IMR-90 (cell line): ENCODE measurements at regions not wholly inside any gene's neighbourhood (a gene's known extent, or its start where the extent isn't known, plus 50 kb on each side); places are given as distances from the start of the nearest gene placed in this dataset.

Experiments used
- BHLHE40 ChIP-seq: fragments of 150-350 bp; IDR thresholded peaks from 2 replicates; pipeline ENCODE4 v1.6.1; 2016; ENCODE audit warnings: mild to moderate bottlenecking, low read depth, low read length
- CHD1 ChIP-seq: IDR thresholded peaks from 2 replicates; pipeline ENCODE4 v1.6.1; 2012; ENCODE audit warnings: low read depth, low read length, improper control_type of control experiment
- ELK1 ChIP-seq: fragments of 150-350 bp; IDR thresholded peaks from 2 replicates; pipeline ENCODE4 v1.6.1; 2016; ENCODE audit warnings: low read depth, mild to moderate bottlenecking, low read length, moderate library complexity, borderline replicate concordance
- MXI1 ChIP-seq: IDR thresholded peaks from 2 replicates; pipeline ENCODE4 v1.6.1; 2012; ENCODE audit warnings: low read depth, mild to moderate bottlenecking, low read length, moderate library complexity, borderline replicate concordance
- POLR2A ChIP-seq: IDR thresholded peaks from 2 replicates; pipeline ENCODE4 v1.6.1; 2012; ENCODE audit warnings: mild to moderate bottlenecking, low read depth, low read length
- RAD21 ChIP-seq: IDR thresholded peaks from 2 replicates; pipeline ENCODE4 v1.6.1; 2012; ENCODE audit warnings: low read length, improper control_type of control experiment
- SMC3 ChIP-seq: fragments of 150-350 bp; IDR thresholded peaks from 2 replicates; pipeline ENCODE4 v1.6.1; 2016; ENCODE audit warnings: low read depth, mild to moderate bottlenecking, antibody characterized with exemption, low read length, moderate library complexity
- USF2 ChIP-seq: fragments of 150-350 bp; IDR thresholded peaks from 2 replicates; pipeline ENCODE4 v1.6.1; 2017; ENCODE audit warnings: mild to moderate bottlenecking, antibody characterized with exemption, low read length, low read depth
- TF ChIP-seq, protein P1 (sequence below): conservative IDR thresholded peaks from 2 replicates; pipeline ENCODE4 v1.5.1; 2012; ENCODE audit warnings: mild to moderate bottlenecking, low read depth, low read length, improper control_type of control experiment

DNA sequence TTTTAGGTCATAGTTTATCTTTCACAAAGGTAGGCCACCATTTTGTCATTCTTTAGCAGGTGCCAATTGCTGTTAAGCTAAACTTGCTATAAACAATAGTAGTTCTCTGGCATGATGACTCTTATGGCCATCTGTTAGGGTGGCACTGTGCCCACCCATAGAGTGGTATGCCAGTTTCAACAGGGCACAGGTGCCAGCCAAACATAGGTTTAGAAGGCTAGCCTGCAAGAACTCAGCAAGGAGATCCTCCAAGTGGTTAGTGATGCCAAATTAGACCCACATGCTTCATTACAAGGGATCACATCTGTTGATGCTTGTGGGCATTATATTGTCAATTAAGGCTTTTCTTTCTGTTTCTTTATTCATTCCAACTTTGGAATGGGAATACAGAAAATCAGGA, 204.5 kb downstream of the FMR1NB start:
- TF ChIP-seq CHD1 (no peak), RAD21 (no peak), SMC3 (no peak), POLR2A (no peak), MXI1 (no peak), ELK1 (no peak), BHLHE40 (no peak), USF2 (no peak)
- TF ChIP-seq, protein P1, sequence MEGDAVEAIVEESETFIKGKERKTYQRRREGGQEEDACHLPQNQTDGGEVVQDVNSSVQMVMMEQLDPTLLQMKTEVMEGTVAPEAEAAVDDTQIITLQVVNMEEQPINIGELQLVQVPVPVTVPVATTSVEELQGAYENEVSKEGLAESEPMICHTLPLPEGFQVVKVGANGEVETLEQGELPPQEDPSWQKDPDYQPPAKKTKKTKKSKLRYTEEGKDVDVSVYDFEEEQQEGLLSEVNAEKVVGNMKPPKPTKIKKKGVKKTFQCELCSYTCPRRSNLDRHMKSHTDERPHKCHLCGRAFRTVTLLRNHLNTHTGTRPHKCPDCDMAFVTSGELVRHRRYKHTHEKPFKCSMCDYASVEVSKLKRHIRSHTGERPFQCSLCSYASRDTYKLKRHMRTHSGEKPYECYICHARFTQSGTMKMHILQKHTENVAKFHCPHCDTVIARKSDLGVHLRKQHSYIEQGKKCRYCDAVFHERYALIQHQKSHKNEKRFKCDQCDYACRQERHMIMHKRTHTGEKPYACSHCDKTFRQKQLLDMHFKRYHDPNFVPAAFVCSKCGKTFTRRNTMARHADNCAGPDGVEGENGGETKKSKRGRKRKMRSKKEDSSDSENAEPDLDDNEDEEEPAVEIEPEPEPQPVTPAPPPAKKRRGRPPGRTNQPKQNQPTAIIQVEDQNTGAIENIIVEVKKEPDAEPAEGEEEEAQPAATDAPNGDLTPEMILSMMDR: no peak
